Lower leg skin (tissue), 3 donors: ENCODE measurements at regions not wholly inside any gene's neighbourhood (a gene's known extent, or its start where the extent isn't known, plus 50 kb on each side); places are given as distances from the start of the nearest gene placed in this dataset.

ENCODE experiments used
- POLR2A ChIP-seq, 2 donors: fragments of 450-650 bp; IDR thresholded peaks; one replicate each; pipeline ENCODE4 v1.6.1; 2016 to 2017; ENCODE audit warnings: antibody characterized with exemption in 2 of 2, mild to moderate bottlenecking in 1 of 2, moderate library complexity in 1 of 2
- TF ChIP-seq, protein P1 (sequence below), 3 donors: fragments of 450-650 bp; IDR thresholded peaks; one replicate each; pipeline ENCODE4 v1.5.1; 2016; ENCODE audit warnings: antibody characterized with exemption in 3 of 3, mild to moderate bottlenecking in 3 of 3, moderate library complexity in 2 of 3

DNA sequence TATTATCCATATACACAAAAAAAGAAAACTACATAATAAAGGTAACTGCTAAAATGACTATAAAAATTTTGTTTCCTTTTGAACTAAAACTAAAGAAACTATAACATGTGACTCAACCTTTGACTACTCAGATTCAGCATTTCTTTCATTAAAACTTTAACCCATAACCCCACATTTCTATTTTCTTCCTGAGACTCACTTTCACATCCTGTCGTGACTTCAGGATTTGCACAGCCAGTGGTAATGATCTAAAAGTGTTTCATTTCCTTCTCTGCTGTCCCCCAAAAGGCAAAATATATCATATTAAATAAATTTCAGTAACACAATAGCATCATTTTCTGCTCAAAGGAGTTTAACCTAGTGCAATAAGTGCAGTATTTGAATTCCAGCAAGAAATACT, 1022.4 kb upstream of the DIAPH2 start:
- TF ChIP-seq POLR2A (IDR thresholded peaks at IDR 0.05): no peak
- TF ChIP-seq, protein P1, sequence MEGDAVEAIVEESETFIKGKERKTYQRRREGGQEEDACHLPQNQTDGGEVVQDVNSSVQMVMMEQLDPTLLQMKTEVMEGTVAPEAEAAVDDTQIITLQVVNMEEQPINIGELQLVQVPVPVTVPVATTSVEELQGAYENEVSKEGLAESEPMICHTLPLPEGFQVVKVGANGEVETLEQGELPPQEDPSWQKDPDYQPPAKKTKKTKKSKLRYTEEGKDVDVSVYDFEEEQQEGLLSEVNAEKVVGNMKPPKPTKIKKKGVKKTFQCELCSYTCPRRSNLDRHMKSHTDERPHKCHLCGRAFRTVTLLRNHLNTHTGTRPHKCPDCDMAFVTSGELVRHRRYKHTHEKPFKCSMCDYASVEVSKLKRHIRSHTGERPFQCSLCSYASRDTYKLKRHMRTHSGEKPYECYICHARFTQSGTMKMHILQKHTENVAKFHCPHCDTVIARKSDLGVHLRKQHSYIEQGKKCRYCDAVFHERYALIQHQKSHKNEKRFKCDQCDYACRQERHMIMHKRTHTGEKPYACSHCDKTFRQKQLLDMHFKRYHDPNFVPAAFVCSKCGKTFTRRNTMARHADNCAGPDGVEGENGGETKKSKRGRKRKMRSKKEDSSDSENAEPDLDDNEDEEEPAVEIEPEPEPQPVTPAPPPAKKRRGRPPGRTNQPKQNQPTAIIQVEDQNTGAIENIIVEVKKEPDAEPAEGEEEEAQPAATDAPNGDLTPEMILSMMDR (IDR thresholded peaks at IDR 0.05): no peak
